ENCODE measurements at regions not wholly inside any gene's neighbourhood (a gene's known extent, or its start where the extent isn't known, plus 50 kb on each side); places are given as distances from the start of the nearest gene placed in this dataset.

GRCh38 chr2:208545403-208546042 is 138.9 kb downstream of the PTH2R start:
- DNase-seq: no peak

GRCh38 chr2:208546107-208546506 is 139.5 kb downstream of the PTH2R start:
- no peak for DNase-seq

- DNase-seq: no peak
These were observed 140.5 kb downstream of the PTH2R start for GRCh38 chr2:208546860-208547650.

GRCh38 chr2:208548700-208549099 is 142.1 kb downstream of the PTH2R start:
- DNase-seq: no peak

- DNase-seq: no peak
These were observed 143.1 kb downstream of the PTH2R start for GRCh38 chr2:208549546-208550158.

GRCh38 chr2:208552943-208553342 is 146.4 kb downstream of the PTH2R start:
- no peak for DNase-seq

- DNase-seq: no peak
These were observed 150.4 kb downstream of the PTH2R start for GRCh38 chr2:208556983-208557484.

- no peak for DNase-seq
These were observed 159.3 kb downstream of the PTH2R start for GRCh38 chr2:208565690-208566416.

GRCh38 chr2:208568203-208568602 is 161.6 kb downstream of the PTH2R start:
- no peak for DNase-seq

GRCh38 chr2:208570066-208570465 is 163.5 kb downstream of the PTH2R start:
- no peak for DNase-seq

GRCh38 chr2:208570851-208571763 is 164.5 kb downstream of the PTH2R start:
- DNase-seq: no peak

- DNase-seq: no peak
These were observed 165.2 kb downstream of the PTH2R start for GRCh38 chr2:208571764-208572131.

GRCh38 chr2:208573569-208573968 is 167.0 kb downstream of the PTH2R start:
- DNase-seq: no peak

GRCh38 chr2:208579678-208580077 is 173.1 kb downstream of the PTH2R start:
- no peak for DNase-seq

GRCh38 chr2:208584378-208584985 is 177.9 kb downstream of the PTH2R start:
- no peak for DNase-seq

- DNase-seq: no peak
These were observed 179.9 kb downstream of the PTH2R start for GRCh38 chr2:208586516-208586915.

GRCh38 chr2:208594642-208595385 is 188.2 kb downstream of the PTH2R start:
- DNase-seq: no peak

- no peak for DNase-seq
These were observed 189.0 kb downstream of the PTH2R start for GRCh38 chr2:208595386-208596275.

GRCh38 chr2:208607694-208608093 is 201.1 kb downstream of the PTH2R start:
- DNase-seq: no peak

Measured in CD4-positive, alpha-beta T cell treated with Interferon alpha-2 for 1 hour (primary cell).